WTC11 (cell line): ENCODE measurements at regions not wholly inside any gene's neighbourhood (a gene's known extent, or its start where the extent isn't known, plus 50 kb on each side); places are given as distances from the start of the nearest gene placed in this dataset.

ENCODE experiments used
- ATAC-seq: fragments of 200-7000 bp; cut with Tn5 transposase; 2 replicates; pipeline ENCODE4 v1.10.0; 2021; ENCODE audit warnings: mild to moderate bottlenecking, moderate library complexity
- CTCF ChIA-PET: fragments of 300-600 bp; sonication (Branson Sonifier 250); formaldehyde crosslinking; loops from one replicate; lab custom pipeline; 2021; ENCODE audit warnings: antibody characterized with exemption; lab: Charles Lee
- POLR2A ChIA-PET: fragments of 350-600 bp; sonication (Branson Sonifier 250); formaldehyde crosslinking; loops from one replicate; lab custom pipeline; 2021; ENCODE audit warnings: antibody characterized with exemption; lab: Charles Lee
- DNase-seq: peaks from one replicate; pipeline ENCODE4 v3.0.0; 2021; ENCODE audit warnings: low spot score
- H3K27ac Mint-ChIP-seq: 2 replicates; pipeline ENCODE4 v1.8.0; 2021; ENCODE audit warnings: mixed read lengths
- H3K27me3 Mint-ChIP-seq: 2 replicates; pipeline ENCODE4 v1.8.0; 2021; ENCODE audit warnings: low read depth, mild to moderate bottlenecking, moderate library complexity, mixed read lengths
- H3K36me3 Mint-ChIP-seq: 2 replicates; pipeline ENCODE4 v1.8.0; 2021; ENCODE audit warnings: mixed read lengths
- H3K4me1 Mint-ChIP-seq: 2 replicates; pipeline ENCODE4 v1.8.0; 2022; ENCODE audit warnings: mixed read lengths
- H3K4me3 Mint-ChIP-seq: 2 replicates; pipeline ENCODE4 v1.8.0; 2021; ENCODE audit warnings: mild to moderate bottlenecking, moderate library complexity, mixed read lengths
- H3K9me3 Mint-ChIP-seq: 2 replicates; pipeline ENCODE4 v1.8.0; 2021; ENCODE audit warnings: mixed read lengths
- ATF1 ChIP-seq: sonication (generic); formaldehyde crosslinking; IDR thresholded peaks from 2 replicates; pipeline ENCODE4 v1.8.1; 2023; ENCODE audit warnings: mild to moderate bottlenecking, moderate library complexity, missing genetic modification reagents
- CREM ChIP-seq: sonication (generic); formaldehyde crosslinking; IDR thresholded peaks from 2 replicates; pipeline ENCODE4 v1.8.1; 2022; ENCODE audit warnings: mild to moderate bottlenecking, missing genetic modification reagents, moderate library complexity
- EMX1 ChIP-seq: fragments of 250-450 bp; sonication (Bioruptor Pico); IDR thresholded peaks from 2 replicates; pipeline ENCODE4 v1.8.0; 2021; ENCODE audit warnings: mild to moderate bottlenecking
- FOXJ3 ChIP-seq: sonication (generic); formaldehyde crosslinking; IDR thresholded peaks from 2 replicates; pipeline ENCODE4 v1.9.0; 2021; ENCODE audit warnings: missing genetic modification reagents, mild to moderate bottlenecking, borderline replicate concordance
- GABPB1 ChIP-seq: sonication (generic); formaldehyde crosslinking; IDR thresholded peaks from 2 replicates; pipeline ENCODE4 v1.8.1; 2023; ENCODE audit warnings: mild to moderate bottlenecking, missing genetic modification reagents
- GTF2I ChIP-seq: fragments of 250-450 bp; sonication (Bioruptor Pico); conservative IDR thresholded peaks from 2 replicates; pipeline ENCODE4 v1.4.0; 2021; ENCODE audit warnings: mild to moderate bottlenecking
- JUN ChIP-seq: sonication (generic); formaldehyde crosslinking; IDR thresholded peaks from 2 replicates; pipeline ENCODE4 v1.8.0; 2023; ENCODE audit warnings: mild to moderate bottlenecking, missing genetic modification reagents
- NFE2L1 ChIP-seq: sonication (generic); formaldehyde crosslinking; IDR thresholded peaks from 2 replicates; pipeline ENCODE4 v1.8.1; 2023; ENCODE audit warnings: missing genetic modification reagents
- NR3C1 ChIP-seq: sonication (generic); formaldehyde crosslinking; conservative IDR thresholded peaks from 2 replicates; pipeline ENCODE4 v1.8.1; 2023; ENCODE audit warnings: low read depth, mild to moderate bottlenecking, missing genetic modification reagents
- RELA ChIP-seq: sonication (generic); formaldehyde crosslinking; IDR thresholded peaks from 2 replicates; pipeline ENCODE4 v1.8.1; 2022; ENCODE audit warnings: missing genetic modification reagents, mild to moderate bottlenecking, borderline replicate concordance
- SMAD3 ChIP-seq: sonication (generic); formaldehyde crosslinking; IDR thresholded peaks from 2 replicates; pipeline ENCODE4 v1.8.0; 2022; ENCODE audit warnings: missing genetic modification reagents, mild to moderate bottlenecking, borderline replicate concordance
- SMAD4 ChIP-seq: sonication (generic); formaldehyde crosslinking; IDR thresholded peaks from 2 replicates; pipeline ENCODE4 v1.8.0; 2022; ENCODE audit warnings: mild to moderate bottlenecking, missing genetic modification reagents
- ZNF138 ChIP-seq: sonication (generic); formaldehyde crosslinking; conservative IDR thresholded peaks from 2 replicates; pipeline ENCODE4 v1.8.1; 2022; ENCODE audit warnings: mild to moderate bottlenecking, moderate library complexity, missing genetic modification reagents
- ZNF396 ChIP-seq: fragments of 250-450 bp; sonication (Bioruptor Pico); IDR thresholded peaks from 2 replicates; pipeline ENCODE4 v1.8.0; 2021; ENCODE audit warnings: mild to moderate bottlenecking, moderate library complexity, borderline replicate concordance
- TF ChIP-seq, protein P1 (sequence below): sonication (generic); formaldehyde crosslinking; IDR thresholded peaks from 2 replicates; pipeline ENCODE4 v1.8.1; 2022; ENCODE audit warnings: missing genetic modification reagents, borderline replicate concordance
- TF ChIP-seq, protein P2 (sequence below): sonication (generic); formaldehyde crosslinking; IDR thresholded peaks from 2 replicates; pipeline ENCODE4 v1.8.0; 2022; ENCODE audit warnings: mild to moderate bottlenecking, missing genetic modification reagents
- TF ChIP-seq, protein P3 (sequence below): fragments of 250-450 bp; sonication (Bioruptor Pico); IDR thresholded peaks from 2 replicates; pipeline ENCODE4 v1.9.0; 2021; ENCODE audit warnings: mild to moderate bottlenecking, borderline replicate concordance
- TF ChIP-seq, protein P4 (sequence below): sonication (generic); formaldehyde crosslinking; IDR thresholded peaks from 2 replicates; pipeline ENCODE4 v1.8.0; 2023; ENCODE audit warnings: mild to moderate bottlenecking, missing genetic modification reagents
- TF ChIP-seq, protein P5 (sequence below): fragments of 250-450 bp; sonication (Bioruptor Pico); IDR thresholded peaks from 2 replicates; pipeline ENCODE4 v1.9.0; 2021; ENCODE audit warnings: moderate library complexity, mild to moderate bottlenecking, inconsistent platforms, borderline replicate concordance

DNA sequence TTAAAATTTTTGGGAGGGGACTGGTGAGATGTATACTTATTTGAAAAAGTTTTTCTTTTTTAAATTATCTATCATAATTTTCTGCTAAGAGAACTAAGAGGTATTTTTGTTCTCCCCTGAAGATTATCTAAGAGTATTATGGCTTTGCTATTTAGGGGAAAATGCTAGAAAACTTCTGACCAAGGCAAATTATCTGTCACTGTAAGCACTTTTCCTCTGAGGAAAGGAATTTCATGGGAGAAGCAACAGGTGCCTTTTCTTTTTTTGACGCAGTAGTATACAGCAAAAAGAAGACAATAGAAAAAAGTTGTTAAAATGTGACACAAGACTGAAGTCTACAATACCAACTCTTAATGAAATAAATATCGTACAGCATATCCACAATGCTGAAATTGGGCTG is 201.6 kb upstream of the NANOGP8 start:
- no peak for TF ChIP-seq FOXJ3 (CRISPR knock-in tag)
- no peak for TF ChIP-seq RELA (CRISPR knock-in tag)
- TF ChIP-seq SMAD3 (CRISPR knock-in tag): no peak
- no peaks in the 10 kb centered on the region for H3K27me3 Mint-ChIP-seq
- H3K27ac Mint-ChIP-seq: no peak overlapping the region
- CTCF ChIA-PET: no interaction called here
- no peak for DNase-seq
- H3K9me3 Mint-ChIP-seq: peaks cover 32% of the 10 kb centered on the region
- peaks cover 27% of the 10 kb centered on the region for H3K36me3 Mint-ChIP-seq
- peaks cover 39% of the 10 kb centered on the region for H3K4me1 Mint-ChIP-seq
- no peak overlapping the region for H3K4me3 Mint-ChIP-seq
- ATAC-seq: no peak
- POLR2A ChIA-PET: no interaction called here

DNA sequence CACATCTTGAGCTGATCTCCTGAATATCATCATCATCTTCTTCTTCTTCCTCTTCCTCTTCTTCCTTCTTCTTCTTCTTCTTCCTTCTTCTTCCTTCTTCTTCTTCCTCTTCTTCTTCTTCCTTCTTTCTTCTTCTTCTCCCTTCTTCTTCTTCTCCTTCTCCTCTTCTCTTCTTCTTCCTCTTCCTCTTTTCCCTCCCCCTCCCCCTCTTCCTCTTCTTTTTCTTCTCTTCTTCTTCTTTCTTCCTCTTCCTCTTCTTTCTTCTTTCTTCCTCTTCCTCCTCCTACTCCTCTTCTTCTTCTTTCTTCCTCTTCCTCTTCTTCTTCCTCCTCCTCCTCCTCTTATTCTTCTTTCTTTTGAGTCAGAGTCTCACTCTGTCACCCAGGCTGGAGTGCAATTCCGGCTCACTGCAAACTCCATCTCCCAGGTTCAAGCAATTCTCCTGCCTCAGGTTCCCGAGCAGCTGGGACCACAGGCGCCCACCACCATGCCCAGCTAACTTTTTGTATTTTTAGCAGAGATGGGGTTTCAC is 197.9 kb upstream of the NANOGP8 start:
- H3K4me1 Mint-ChIP-seq: peaks cover 21% of the 10 kb centered on the region
- H3K27ac Mint-ChIP-seq: no peak overlapping the region
- CTCF ChIA-PET: no interaction called here
- ATAC-seq: no peak
- no peak overlapping the region for H3K4me3 Mint-ChIP-seq
- POLR2A ChIA-PET: no interaction called here
- H3K36me3 Mint-ChIP-seq: peaks cover 47% of the 10 kb centered on the region
- peaks cover 55% of the 10 kb centered on the region for H3K9me3 Mint-ChIP-seq
- no peaks in the 10 kb centered on the region; the same call in 1 of the 2 replicates for H3K27me3 Mint-ChIP-seq
- TF ChIP-seq, protein P1, sequence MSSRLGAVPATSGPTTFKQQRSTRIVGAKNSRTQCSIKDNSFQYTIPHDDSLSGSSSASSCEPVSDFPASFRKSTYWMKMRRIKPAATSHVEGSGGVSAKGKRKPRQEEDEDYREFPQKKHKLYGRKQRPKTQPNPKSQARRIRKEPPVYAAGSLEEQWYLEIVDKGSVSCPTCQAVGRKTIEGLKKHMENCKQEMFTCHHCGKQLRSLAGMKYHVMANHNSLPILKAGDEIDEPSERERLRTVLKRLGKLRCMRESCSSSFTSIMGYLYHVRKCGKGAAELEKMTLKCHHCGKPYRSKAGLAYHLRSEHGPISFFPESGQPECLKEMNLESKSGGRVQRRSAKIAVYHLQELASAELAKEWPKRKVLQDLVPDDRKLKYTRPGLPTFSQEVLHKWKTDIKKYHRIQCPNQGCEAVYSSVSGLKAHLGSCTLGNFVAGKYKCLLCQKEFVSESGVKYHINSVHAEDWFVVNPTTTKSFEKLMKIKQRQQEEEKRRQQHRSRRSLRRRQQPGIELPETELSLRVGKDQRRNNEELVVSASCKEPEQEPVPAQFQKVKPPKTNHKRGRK (CRISPR knock-in tag): 0 out of 2 replicates have a peak, but pooled peaks have one; percentile 17
- TF ChIP-seq EMX1 (CRISPR knock-in tag): no peak
- TF ChIP-seq, protein P2, sequence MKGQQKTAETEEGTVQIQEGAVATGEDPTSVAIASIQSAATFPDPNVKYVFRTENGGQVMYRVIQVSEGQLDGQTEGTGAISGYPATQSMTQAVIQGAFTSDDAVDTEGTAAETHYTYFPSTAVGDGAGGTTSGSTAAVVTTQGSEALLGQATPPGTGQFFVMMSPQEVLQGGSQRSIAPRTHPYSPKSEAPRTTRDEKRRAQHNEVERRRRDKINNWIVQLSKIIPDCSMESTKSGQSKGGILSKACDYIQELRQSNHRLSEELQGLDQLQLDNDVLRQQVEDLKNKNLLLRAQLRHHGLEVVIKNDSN (CRISPR knock-in tag): no peak
- no peak for DNase-seq

DNA sequence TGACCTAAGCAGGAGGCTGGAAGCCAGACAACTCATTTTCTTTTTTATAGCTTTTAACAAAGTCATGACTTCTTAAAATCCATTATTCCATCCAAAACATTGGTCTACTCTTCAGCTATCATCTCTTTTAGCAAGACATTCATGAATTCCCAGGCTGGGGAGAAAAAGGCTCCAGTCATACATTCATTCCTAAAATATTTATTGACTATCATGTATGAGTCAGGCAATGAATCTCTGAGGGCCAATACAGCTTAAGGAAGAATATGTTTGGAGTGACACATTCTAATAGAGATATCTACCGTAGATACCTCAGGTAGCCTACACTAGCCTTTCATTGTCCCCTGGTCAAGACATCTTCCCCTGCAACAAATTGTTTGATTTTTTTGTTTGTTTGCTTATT is 196.4 kb upstream of the NANOGP8 start:
- Mint-ChIP-seq H3K9me3 (peaks cover 70% of the 10 kb centered on the region), H3K36me3 (peaks cover 62% of the 10 kb centered on the region), H3K27ac (no peak overlapping the region), H3K4me3 (no peak overlapping the region), H3K4me1 (peaks cover 8% of the 10 kb centered on the region), H3K27me3 (no peaks in the 10 kb centered on the region; the same call in 1 of the 2 replicates)
- CTCF ChIA-PET: no interaction called here
- POLR2A ChIA-PET: interaction anchor here (0.6 kb wide), 1 partner anchor 31 kb away, joined by 3 read pairs; no protein-coding TSS in a partner anchor
- DNase-seq (no peak), ATAC-seq (no peak)
- TF ChIP-seq GTF2I (CRISPR knock-in tag) (no peak), RELA (CRISPR knock-in tag) (no peak), NR3C1 (CRISPR knock-in tag) (no peak), GABPB1 (CRISPR knock-in tag) (no peak), NFE2L1 (CRISPR knock-in tag) (no peak), ATF1 (CRISPR knock-in tag) (no peak), JUN (no peak), CREM (no peak), ZNF138 (CRISPR knock-in tag) (no peak), ZNF396 (CRISPR knock-in tag) (no peak), SMAD4 (no peak)
- TF ChIP-seq, protein P2 (CRISPR knock-in tag): no peak
- TF ChIP-seq, protein P3, sequence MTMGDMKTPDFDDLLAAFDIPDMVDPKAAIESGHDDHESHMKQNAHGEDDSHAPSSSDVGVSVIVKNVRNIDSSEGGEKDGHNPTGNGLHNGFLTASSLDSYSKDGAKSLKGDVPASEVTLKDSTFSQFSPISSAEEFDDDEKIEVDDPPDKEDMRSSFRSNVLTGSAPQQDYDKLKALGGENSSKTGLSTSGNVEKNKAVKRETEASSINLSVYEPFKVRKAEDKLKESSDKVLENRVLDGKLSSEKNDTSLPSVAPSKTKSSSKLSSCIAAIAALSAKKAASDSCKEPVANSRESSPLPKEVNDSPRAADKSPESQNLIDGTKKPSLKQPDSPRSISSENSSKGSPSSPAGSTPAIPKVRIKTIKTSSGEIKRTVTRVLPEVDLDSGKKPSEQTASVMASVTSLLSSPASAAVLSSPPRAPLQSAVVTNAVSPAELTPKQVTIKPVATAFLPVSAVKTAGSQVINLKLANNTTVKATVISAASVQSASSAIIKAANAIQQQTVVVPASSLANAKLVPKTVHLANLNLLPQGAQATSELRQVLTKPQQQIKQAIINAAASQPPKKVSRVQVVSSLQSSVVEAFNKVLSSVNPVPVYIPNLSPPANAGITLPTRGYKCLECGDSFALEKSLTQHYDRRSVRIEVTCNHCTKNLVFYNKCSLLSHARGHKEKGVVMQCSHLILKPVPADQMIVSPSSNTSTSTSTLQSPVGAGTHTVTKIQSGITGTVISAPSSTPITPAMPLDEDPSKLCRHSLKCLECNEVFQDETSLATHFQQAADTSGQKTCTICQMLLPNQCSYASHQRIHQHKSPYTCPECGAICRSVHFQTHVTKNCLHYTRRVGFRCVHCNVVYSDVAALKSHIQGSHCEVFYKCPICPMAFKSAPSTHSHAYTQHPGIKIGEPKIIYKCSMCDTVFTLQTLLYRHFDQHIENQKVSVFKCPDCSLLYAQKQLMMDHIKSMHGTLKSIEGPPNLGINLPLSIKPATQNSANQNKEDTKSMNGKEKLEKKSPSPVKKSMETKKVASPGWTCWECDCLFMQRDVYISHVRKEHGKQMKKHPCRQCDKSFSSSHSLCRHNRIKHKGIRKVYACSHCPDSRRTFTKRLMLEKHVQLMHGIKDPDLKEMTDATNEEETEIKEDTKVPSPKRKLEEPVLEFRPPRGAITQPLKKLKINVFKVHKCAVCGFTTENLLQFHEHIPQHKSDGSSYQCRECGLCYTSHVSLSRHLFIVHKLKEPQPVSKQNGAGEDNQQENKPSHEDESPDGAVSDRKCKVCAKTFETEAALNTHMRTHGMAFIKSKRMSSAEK: no peak
- TF ChIP-seq, protein P4, sequence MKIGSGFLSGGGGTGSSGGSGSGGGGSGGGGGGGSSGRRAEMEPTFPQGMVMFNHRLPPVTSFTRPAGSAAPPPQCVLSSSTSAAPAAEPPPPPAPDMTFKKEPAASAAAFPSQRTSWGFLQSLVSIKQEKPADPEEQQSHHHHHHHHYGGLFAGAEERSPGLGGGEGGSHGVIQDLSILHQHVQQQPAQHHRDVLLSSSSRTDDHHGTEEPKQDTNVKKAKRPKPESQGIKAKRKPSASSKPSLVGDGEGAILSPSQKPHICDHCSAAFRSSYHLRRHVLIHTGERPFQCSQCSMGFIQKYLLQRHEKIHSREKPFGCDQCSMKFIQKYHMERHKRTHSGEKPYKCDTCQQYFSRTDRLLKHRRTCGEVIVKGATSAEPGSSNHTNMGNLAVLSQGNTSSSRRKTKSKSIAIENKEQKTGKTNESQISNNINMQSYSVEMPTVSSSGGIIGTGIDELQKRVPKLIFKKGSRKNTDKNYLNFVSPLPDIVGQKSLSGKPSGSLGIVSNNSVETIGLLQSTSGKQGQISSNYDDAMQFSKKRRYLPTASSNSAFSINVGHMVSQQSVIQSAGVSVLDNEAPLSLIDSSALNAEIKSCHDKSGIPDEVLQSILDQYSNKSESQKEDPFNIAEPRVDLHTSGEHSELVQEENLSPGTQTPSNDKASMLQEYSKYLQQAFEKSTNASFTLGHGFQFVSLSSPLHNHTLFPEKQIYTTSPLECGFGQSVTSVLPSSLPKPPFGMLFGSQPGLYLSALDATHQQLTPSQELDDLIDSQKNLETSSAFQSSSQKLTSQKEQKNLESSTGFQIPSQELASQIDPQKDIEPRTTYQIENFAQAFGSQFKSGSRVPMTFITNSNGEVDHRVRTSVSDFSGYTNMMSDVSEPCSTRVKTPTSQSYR (CRISPR knock-in tag): no peak
- TF ChIP-seq, protein P5, sequence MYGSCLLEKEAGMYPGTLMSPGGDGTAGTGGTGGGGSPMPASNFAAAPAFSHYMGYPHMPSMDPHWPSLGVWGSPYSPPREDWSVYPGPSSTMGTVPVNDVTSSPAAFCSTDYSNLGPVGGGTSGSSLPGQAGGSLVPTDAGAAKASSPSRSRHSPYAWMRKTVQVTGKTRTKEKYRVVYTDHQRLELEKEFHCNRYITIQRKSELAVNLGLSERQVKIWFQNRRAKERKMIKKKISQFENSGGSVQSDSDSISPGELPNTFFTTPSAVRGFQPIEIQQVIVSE (CRISPR knock-in tag): no peak
